Natural killer cell treated with Interleukin-12 subunit alpha and Interleukin-12 subunit beta and Interleukin-15 and Interleukin-18, amount 100 ng/mL, for 72 hours (primary cell): ENCODE measurements at regions not wholly inside any gene's neighbourhood (a gene's known extent, or its start where the extent isn't known, plus 50 kb on each side); places are given as distances from the start of the nearest gene placed in this dataset.

ENCODE experiments used
- ATAC-seq, 2 donors: fragments of 150-1000 bp; cut with Tn5 transposase in 1 of 2; sonication (Bioruptor Pico), chemical (Tn5 transposase) in 1 of 2; 2 replicates each; pipeline ENCODE4 v1.10.0; 2021
- DNase-seq: peaks from one replicate; pipeline ENCODE4 v3.0.0; 2022; ENCODE audit warnings: low spot score
- H3K27ac Mint-ChIP-seq, 2 donors: 1 replicate in 1 of 2; 2 replicates in 1 of 2; pipeline ENCODE4 v1.8.0; 2022; ENCODE audit warnings: mixed read lengths in 2 of 2, mild to moderate bottlenecking in 1 of 2, moderate library complexity in 1 of 2
- H3K27me3 Mint-ChIP-seq, 2 donors: 1 replicate in 1 of 2; 2 replicates in 1 of 2; pipeline ENCODE4 v1.8.0; 2022; ENCODE audit warnings: mixed read lengths in 2 of 2
- H3K36me3 Mint-ChIP-seq: one replicate; pipeline ENCODE4 v1.8.0; 2022; ENCODE audit warnings: mixed read lengths
- H3K4me1 Mint-ChIP-seq, 2 donors: 1 replicate in 1 of 2; 2 replicates in 1 of 2; pipeline ENCODE4 v1.8.0; 2022; ENCODE audit warnings: low read depth in 2 of 2, mixed read lengths in 2 of 2, mild to moderate bottlenecking in 1 of 2
- H3K4me3 Mint-ChIP-seq: one replicate; pipeline ENCODE4 v1.8.0; 2022; ENCODE audit warnings: mixed read lengths
- H3K9me3 Mint-ChIP-seq: 2 replicates; pipeline ENCODE4 v1.8.0; 2022; ENCODE audit warnings: mixed read lengths

DNA sequence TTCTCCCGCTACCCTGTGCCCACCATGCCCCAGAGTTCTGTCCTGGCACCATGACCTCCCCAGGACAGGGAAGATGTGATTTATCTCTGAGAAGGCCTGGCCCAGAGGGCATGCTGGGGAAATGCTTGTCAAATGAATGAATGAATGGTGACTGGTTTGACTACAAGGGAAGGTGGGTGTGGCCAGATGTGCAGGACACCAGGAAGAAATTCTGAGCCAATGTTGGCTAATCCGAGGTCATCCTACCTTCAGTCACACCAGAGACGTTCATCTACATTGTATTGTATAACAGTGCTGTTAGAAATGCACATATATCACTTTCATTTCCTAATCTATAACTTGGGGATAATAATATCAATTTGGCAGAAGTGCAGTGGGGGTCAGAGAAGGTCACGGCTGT is 138.4 kb downstream of the FAM43A start:
- Mint-ChIP-seq H3K4me3 (no peak overlapping the region), H3K36me3 (no peaks in the 10 kb centered on the region), H3K27me3 (peaks cover 0 to 11% of the 10 kb centered on the region in 2 donors), H3K4me1 (peaks cover 0 to 6% of the 10 kb centered on the region in 2 donors), H3K27ac (peak overlapping the region in 1 of 2 donors; percentile 48), H3K9me3 (no peaks in the 10 kb centered on the region)
- ATAC-seq, result no peak
- no peak for DNase-seq

DNA sequence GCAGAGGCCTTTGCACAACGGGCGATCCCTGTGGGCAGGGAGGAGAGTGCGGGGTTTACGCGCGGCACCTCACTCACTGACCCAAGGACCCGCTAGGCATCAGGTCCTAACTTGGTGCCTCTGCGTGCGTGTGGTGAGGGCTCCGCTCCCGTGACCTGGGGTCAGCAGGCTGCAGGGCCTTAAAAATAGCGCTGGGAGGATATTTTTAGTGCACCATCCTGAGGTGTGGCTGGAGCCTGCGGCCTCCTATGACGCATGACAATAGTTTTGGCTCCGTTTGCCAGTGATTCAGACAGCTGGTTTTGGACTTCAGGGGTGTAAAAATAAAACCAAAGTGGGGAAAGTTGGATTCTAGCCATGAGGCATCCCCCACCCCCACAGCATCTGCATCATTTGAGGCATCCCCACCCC is 139.0 kb downstream of the FAM43A start:
- no peaks in the 10 kb centered on the region for H3K9me3 Mint-ChIP-seq
- H3K27ac Mint-ChIP-seq, result no peak overlapping the region
- ATAC-seq, result no peak
- no peaks in the 10 kb centered on the region for H3K36me3 Mint-ChIP-seq
- no peak overlapping the region for H3K4me3 Mint-ChIP-seq
- DNase-seq, result no peak
- H3K27me3 Mint-ChIP-seq, result peaks cover 0 to 11% of the 10 kb centered on the region in 2 donors
- H3K4me1 Mint-ChIP-seq, result peaks cover 0 to 6% of the 10 kb centered on the region in 2 donors

DNA sequence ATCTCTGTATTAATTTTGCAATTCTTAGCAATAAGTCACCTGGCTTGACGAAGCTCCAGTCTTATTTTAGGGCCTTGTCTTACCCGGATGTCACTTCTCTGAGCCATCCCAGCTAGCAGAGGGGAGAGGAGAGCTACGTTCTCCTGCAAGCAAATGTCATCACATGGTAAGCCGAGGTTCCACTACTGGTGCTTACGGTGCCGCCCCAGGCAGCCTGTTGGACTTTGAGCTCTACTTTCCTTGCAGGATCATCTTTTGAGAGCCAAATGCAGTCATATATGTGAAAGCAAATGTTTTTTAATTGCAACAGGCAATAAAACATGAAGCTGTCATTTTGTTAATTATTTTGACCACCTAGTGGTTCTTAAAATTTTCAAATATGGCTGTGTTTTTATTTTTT is 140.9 kb downstream of the FAM43A start:
- Mint-ChIP-seq H3K4me1 (peaks cover 0 to 9% of the 10 kb centered on the region in 2 donors), H3K9me3 (no peaks in the 10 kb centered on the region), H3K27ac (no peak overlapping the region), H3K27me3 (peaks cover 11 to 15% of the 10 kb centered on the region in 2 donors), H3K4me3 (no peak overlapping the region), H3K36me3 (no peaks in the 10 kb centered on the region)
- DNase-seq (no peak), ATAC-seq (no peak)

DNA sequence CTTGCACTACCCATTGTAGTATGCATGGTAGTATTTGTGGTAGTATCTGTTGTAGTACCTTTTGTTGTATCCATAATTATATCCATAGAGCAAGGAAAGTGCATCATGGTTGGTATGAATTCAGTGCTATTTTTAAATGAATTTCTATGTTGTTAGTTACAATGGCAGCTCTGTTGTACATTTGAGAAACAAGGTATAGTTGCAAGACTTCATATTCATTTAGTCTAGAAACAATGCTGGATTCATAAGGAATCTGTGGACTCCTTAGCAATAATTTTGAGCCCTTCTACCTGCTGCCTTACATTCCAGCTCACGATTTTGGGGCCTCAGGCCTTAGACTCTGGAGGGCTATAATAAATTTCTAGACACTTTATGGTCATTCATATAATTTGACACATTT is 141.8 kb downstream of the FAM43A start:
- Mint-ChIP-seq H3K4me1 (peaks cover 0 to 9% of the 10 kb centered on the region in 2 donors), H3K36me3 (no peaks in the 10 kb centered on the region), H3K27ac (no peak overlapping the region), H3K27me3 (peaks cover 10 to 18% of the 10 kb centered on the region in 2 donors), H3K9me3 (no peaks in the 10 kb centered on the region), H3K4me3 (no peak overlapping the region)
- no peak for ATAC-seq
- DNase-seq, result no peak

DNA sequence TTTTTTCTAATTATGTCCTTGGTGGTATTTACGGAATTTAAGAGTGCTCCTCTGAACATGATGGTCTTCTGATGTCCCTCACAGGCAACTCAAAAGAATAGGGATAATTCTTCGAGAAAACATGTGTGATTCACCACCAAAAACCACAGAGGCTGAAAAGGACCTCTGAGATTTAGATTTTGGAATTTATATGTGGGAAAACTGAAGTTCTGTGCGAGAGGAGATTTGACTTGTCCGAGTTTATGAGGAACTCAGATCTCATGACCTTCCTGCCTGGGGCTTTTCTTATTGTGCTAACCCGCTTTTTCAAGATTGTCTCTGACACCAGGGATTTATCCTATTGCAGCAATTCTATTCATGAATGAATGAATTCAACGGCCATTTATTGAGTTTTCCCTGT is 142.4 kb downstream of the FAM43A start:
- no peak overlapping the region for H3K4me3 Mint-ChIP-seq
- no peaks in the 10 kb centered on the region for H3K9me3 Mint-ChIP-seq
- DNase-seq, result no peak
- H3K27ac Mint-ChIP-seq, result no peak overlapping the region
- peaks cover 9 to 21% of the 10 kb centered on the region in 2 donors for H3K27me3 Mint-ChIP-seq
- no peaks in the 10 kb centered on the region for H3K36me3 Mint-ChIP-seq
- ATAC-seq, result no peak
- peaks cover 0 to 9% of the 10 kb centered on the region in 2 donors for H3K4me1 Mint-ChIP-seq

DNA sequence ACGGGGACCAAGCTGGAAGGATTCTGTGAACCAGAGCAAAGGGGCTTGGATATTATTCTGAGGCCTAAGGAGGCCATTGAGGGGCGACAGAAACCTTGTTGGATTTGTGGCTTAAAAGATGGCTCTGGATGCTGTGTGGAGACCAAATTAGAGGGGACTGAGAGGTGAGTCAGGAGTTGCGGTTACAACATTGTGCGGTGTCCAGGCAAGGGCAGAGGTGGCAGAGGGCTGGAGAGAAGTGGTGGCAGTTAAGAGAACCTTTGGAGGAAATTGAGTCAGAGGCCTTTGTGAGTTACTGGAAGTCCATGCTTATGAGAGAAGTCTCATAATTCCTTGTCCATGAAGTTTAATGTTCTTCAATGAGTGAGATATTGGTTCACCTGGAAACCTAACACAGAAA is 143.2 kb downstream of the FAM43A start:
- Mint-ChIP-seq H3K36me3 (no peaks in the 10 kb centered on the region), H3K9me3 (no peaks in the 10 kb centered on the region), H3K4me3 (no peak overlapping the region), H3K27me3 (peaks cover 8 to 27% of the 10 kb centered on the region in 2 donors), H3K4me1 (peaks cover 0 to 7% of the 10 kb centered on the region in 2 donors), H3K27ac (no peak overlapping the region)
- DNase-seq (no peak), ATAC-seq (no peak)

DNA sequence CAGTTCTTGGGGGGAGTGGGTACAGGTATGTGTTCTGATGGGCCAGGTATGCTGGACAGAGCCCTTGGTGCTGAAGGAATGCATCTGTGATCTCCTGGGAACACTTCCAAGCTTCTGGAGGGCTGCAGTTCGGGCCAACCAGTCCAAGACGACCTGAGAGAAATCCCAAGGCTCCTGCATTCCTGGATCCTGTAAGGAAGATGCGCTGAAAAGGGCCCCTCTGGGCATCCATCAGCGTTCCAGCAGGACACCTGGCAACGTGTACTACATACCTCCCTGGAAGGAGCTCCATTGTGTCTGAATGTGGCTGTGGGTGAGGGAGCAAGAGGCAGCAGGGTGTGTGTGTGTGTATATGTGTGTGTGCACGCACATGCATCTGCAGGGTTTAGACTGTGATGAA is 144.7 kb downstream of the FAM43A start:
- H3K4me3 Mint-ChIP-seq, result no peak overlapping the region
- DNase-seq (no peak), ATAC-seq (no peak)
- H3K27ac Mint-ChIP-seq, result no peak overlapping the region
- H3K4me1 Mint-ChIP-seq, result peaks cover 0 to 3% of the 10 kb centered on the region in 2 donors
- no peaks in the 10 kb centered on the region for H3K9me3 Mint-ChIP-seq
- H3K36me3 Mint-ChIP-seq, result no peaks in the 10 kb centered on the region
- peaks cover 4 to 28% of the 10 kb centered on the region in 2 donors for H3K27me3 Mint-ChIP-seq

DNA sequence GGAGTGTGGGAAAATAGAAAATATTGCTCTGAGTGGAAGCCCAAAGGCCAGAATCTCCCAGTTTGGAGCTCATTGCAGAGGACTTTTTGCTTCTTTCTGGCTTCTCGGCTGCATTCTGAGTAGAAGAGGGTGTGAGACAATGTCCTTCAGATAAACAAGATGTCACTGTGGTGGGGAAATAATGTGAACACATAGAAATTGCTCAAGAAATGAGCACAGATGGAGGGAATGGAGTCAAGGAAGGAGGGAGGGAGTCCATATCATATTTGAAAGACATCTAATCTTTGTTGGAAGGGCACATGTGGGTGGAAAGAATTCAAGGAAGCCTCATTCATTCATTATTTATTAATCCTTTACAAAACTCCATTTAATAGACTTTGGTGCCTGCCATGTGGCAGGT is 145.3 kb downstream of the FAM43A start:
- DNase-seq, result no peak
- no peak for ATAC-seq
- Mint-ChIP-seq H3K36me3 (no peaks in the 10 kb centered on the region), H3K9me3 (no peaks in the 10 kb centered on the region), H3K27me3 (peaks cover 4 to 28% of the 10 kb centered on the region in 2 donors), H3K4me1 (peaks cover 0 to 3% of the 10 kb centered on the region in 2 donors), H3K27ac (peak overlapping the region in 1 of 2 donors; percentile 15), H3K4me3 (no peak overlapping the region)

DNA sequence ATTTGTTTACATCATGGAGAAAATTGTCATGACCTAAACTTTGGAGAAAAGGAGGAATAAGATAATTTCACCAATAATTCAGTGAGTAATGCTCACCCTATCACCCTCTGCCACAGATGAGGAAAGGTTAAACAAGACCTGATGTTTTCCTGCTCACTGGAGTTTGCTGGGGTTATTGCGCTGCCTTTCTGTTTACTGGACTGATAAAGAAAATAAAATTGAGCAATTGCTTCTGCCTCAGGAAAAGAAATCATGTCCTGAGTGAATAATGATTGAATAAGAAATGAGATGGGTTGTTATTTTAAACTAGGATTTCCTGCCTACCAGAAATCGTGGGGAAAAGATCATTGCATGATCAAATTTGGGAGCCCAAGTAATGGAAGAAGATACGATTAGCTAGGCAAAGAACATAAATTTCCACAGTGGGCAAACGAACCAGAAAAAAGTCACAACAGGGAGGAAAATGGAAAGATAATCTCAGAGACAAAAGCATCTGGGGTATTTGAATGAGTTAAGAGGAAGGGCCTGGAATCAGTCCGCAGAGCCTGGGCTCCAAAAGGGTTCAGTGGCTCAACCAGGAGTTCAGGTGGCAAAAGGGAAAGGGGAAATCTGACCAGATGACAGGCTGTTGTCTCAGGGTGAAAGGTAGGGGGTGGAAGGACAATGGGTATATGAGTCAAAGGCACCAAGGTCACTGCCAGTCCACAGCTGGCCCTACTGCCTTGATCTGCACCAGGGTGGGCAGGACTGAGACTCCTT is 146.8 kb downstream of the FAM43A start:
- no peaks in the 10 kb centered on the region for H3K9me3 Mint-ChIP-seq
- no peaks in the 10 kb centered on the region for H3K36me3 Mint-ChIP-seq
- ATAC-seq, result no peak
- peaks cover 6 to 28% of the 10 kb centered on the region in 2 donors for H3K27me3 Mint-ChIP-seq
- no peak overlapping the region for H3K4me3 Mint-ChIP-seq
- peaks cover 0 to 3% of the 10 kb centered on the region in 2 donors for H3K4me1 Mint-ChIP-seq
- H3K27ac Mint-ChIP-seq, result no peak overlapping the region
- DNase-seq, result no peak

DNA sequence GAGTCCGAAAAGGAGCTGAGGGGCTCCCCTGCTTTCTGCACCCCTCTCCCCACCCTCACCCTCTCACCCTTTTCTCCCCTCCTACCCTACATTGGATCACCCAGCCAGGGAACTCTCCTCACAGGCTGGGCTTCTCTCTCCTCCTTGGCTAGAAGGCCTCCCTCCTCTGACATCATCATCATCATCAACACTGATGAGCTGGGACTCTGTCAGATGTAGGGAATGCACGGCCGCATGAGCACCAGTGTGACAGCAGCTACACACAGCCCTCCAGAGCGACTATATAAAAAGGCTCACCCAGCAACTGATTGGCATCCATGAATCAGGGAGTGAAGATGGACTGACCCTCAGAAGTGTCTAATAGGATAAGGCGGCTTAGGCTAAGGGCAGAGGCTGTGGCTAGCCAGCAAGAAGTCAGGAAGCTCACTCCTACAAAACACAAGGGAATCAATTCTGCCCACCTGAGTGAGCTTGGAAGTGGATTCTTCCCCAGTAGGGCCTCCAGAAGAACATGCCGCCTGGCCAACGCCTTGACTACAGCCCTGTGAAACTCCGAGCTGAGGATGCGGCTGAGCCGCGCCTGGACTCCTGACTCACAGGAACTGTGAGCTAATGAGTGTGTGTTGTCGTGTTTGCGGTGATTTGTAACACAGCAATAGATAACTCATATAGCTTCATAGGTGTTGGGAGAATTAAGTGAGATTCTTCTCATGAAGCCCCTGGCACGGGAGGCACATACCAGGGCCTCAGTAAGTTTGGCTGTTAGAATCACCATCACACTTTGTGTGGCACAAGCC is 147.6 kb downstream of the FAM43A start:
- Mint-ChIP-seq H3K27ac (no peak overlapping the region), H3K4me3 (no peak overlapping the region), H3K9me3 (no peaks in the 10 kb centered on the region), H3K27me3 (peaks cover 6 to 28% of the 10 kb centered on the region in 2 donors), H3K36me3 (no peaks in the 10 kb centered on the region), H3K4me1 (peaks cover 0 to 3% of the 10 kb centered on the region in 2 donors)
- ATAC-seq (no peak), DNase-seq (no peak)

DNA sequence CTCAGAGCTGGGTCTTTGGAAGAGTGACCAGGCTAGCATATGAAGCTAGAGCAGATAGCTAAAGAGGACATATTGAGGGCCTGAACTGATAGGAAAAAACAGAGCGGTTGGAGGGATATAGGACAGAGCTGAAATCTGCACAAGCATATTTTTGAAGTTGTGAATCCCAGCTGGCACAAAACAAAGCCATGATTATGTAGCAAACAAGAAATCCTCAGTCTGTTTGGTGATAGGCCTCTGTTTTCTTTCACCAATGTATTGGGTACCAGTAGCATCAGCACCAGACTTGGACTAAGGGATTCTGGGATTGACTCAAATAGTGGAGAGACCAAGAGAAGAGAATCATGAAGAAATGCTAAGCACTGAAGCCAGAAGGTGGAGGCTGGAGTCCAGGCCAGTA is 151.0 kb downstream of the FAM43A start:
- Mint-ChIP-seq H3K4me3 (no peak overlapping the region), H3K4me1 (peaks cover 6% of the 10 kb centered on the region in 2 donors), H3K9me3 (no peaks in the 10 kb centered on the region), H3K36me3 (no peaks in the 10 kb centered on the region), H3K27ac (no peak overlapping the region), H3K27me3 (peaks cover 6 to 14% of the 10 kb centered on the region in 2 donors)
- DNase-seq, result no peak
- ATAC-seq, result no peak

DNA sequence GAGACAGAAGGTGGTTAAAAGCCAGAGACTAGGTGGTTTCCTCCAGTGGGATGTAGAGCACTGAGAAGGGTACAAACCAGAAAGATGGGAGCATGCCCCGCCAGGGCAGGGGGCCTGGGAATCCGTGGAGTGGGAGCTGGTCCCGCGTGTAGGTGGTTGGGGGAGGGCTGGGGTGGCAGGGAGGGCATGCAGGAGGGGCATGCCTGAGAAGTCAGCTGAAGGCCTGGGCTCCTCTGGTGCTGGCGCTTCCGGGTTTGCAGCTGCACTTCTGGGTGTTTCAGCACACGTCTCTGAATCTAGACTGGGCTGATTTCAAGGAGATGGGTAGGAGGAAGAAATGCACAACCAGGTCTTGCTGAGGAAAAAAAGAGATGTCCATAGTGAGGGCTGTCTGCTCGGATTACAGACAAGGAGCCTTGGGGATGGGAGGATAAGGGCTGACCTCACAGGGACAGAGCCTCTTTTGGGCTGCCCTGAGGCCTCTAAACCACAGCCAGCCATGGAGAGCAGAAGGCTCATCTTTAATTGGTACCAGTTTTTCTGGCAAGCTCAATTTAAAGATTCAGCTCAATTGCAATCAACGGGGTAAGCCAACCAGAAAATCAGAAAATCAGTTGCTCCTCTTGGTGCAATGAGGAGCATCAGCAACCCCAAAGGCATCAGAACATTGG is 151.9 kb downstream of the FAM43A start:
- H3K9me3 Mint-ChIP-seq, result no peaks in the 10 kb centered on the region
- no peak overlapping the region for H3K4me3 Mint-ChIP-seq
- no peak overlapping the region for H3K27ac Mint-ChIP-seq
- ATAC-seq, result no peak
- no peaks in the 10 kb centered on the region for H3K36me3 Mint-ChIP-seq
- no peak for DNase-seq
- peaks cover 6 to 8% of the 10 kb centered on the region in 2 donors for H3K4me1 Mint-ChIP-seq
- peaks cover 3 to 10% of the 10 kb centered on the region in 2 donors for H3K27me3 Mint-ChIP-seq

DNA sequence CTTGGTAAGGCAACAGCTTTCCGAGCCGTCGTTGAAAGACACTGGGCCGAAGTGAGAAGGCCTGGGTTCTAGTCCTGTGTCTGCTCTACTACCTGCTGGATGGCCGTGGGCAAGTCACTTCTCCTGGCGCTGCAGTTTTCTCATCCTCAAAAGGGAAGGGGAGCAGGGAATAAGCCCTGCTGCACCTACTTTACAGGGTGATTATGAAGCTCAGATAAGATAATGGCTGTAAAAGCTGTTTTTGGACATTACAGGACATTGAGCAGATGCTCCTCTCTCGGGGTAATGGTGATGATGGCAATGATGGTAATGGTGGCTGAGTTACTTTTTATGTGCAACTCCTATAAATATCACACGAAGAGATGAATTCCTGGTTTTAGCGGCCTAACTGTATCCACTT is 152.6 kb downstream of the FAM43A start:
- no peaks in the 10 kb centered on the region for H3K9me3 Mint-ChIP-seq
- H3K4me1 Mint-ChIP-seq, result peaks cover 6 to 8% of the 10 kb centered on the region in 2 donors
- ATAC-seq (no peak), DNase-seq (no peak)
- peaks cover 3 to 8% of the 10 kb centered on the region in 2 donors for H3K27me3 Mint-ChIP-seq
- no peaks in the 10 kb centered on the region for H3K36me3 Mint-ChIP-seq
- H3K4me3 Mint-ChIP-seq, result no peak overlapping the region
- H3K27ac Mint-ChIP-seq, result no peak overlapping the region
